OCI-LY1 (cell line): ENCODE measurements at regions not wholly inside any gene's neighbourhood (a gene's known extent, or its start where the extent isn't known, plus 50 kb on each side); places are given as distances from the start of the nearest gene placed in this dataset.

Experiments
- EZH2 ChIP-seq: fragments of 200-600 bp; sonication (generic), shearing (Covaris generic); IDR thresholded peaks from 2 replicates; pipeline ENCODE4 v1.8.0; 2017; ENCODE audit warnings: borderline replicate concordance, mixed run types, mild to moderate bottlenecking, antibody characterized with exemption, low read length, moderate library complexity, mixed read lengths
- TF ChIP-seq, protein P1 (sequence below): fragments of 200-600 bp; sonication (generic), shearing (Covaris generic); IDR thresholded peaks from 2 replicates; pipeline ENCODE4 v1.5.1; 2017; ENCODE audit warnings: mild to moderate bottlenecking, antibody characterized with exemption, low read length, moderate library complexity, mixed read lengths

DNA sequence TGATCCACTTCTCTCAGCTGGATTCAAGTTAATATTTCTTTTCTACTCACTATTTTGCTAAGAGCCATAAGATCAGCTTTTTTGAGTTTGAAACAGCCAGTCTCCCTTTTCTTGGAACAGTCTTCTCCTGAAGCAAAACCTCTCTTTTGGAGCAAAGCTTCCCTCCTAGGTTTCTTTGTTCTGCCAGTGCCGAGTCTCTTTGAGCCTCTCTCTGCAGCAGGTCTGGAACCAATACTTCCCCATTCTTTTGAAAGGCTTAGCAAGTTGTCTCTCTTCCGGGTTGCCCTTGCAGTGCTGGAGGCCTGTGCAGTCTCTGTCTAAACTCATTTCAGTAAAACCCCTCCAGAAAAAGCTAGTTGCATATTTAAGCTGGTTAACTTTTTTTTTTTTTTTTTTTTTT is 454.8 kb downstream of the NOVA1 start:
- TF ChIP-seq, protein P1, sequence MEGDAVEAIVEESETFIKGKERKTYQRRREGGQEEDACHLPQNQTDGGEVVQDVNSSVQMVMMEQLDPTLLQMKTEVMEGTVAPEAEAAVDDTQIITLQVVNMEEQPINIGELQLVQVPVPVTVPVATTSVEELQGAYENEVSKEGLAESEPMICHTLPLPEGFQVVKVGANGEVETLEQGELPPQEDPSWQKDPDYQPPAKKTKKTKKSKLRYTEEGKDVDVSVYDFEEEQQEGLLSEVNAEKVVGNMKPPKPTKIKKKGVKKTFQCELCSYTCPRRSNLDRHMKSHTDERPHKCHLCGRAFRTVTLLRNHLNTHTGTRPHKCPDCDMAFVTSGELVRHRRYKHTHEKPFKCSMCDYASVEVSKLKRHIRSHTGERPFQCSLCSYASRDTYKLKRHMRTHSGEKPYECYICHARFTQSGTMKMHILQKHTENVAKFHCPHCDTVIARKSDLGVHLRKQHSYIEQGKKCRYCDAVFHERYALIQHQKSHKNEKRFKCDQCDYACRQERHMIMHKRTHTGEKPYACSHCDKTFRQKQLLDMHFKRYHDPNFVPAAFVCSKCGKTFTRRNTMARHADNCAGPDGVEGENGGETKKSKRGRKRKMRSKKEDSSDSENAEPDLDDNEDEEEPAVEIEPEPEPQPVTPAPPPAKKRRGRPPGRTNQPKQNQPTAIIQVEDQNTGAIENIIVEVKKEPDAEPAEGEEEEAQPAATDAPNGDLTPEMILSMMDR, result no peak
- TF ChIP-seq EZH2, result no peak
